ENCODE measurements at regions not wholly inside any gene's neighbourhood (a gene's known extent, or its start where the extent isn't known, plus 50 kb on each side); places are given as distances from the start of the nearest gene placed in this dataset.

GRCh38 chr20:48358176-48359054, 469.4 kb downstream of the PREX1 start:
- no peak for DNase-seq
- TF ChIP-seq CTCF (IDR thresholded peaks at IDR 0.05; ENCODE audit: unreplicated experiment) = no peak
- no peak overlapping the region for H3K27ac Mint-ChIP-seq (ENCODE audit: unreplicated experiment)
- CTCF ChIA-PET = interaction anchor here (0.6 kb wide), 1 partner anchor 1315 kb away, joined by 4 read pairs; no protein-coding TSS in a partner anchor
- H3K27me3 Mint-ChIP-seq (ENCODE audit: unreplicated experiment) = no peaks in the 10 kb centered on the region
- no TSS peak for BruUV-seq (replicated peaks)
- intact Hi-C loops (cut with micrococcal nuclease; ENCODE audit: unreplicated experiment) = no loop called here
- H3K4me3 Mint-ChIP-seq (ENCODE audit: low read depth, unreplicated experiment) = no peak overlapping the region
- H3K36me3 Mint-ChIP-seq (ENCODE audit: insufficient read depth, unreplicated experiment) = peaks cover 17% of the 10 kb centered on the region
- peaks cover 19% of the 10 kb centered on the region for H3K4me1 Mint-ChIP-seq (ENCODE audit: low read depth, unreplicated experiment)
- peaks cover 2% of the 10 kb centered on the region for H3K9me3 Mint-ChIP-seq (ENCODE audit: low read depth, unreplicated experiment)

GRCh38 chr20:48357714-48358113, 470.1 kb downstream of the PREX1 start:
- CTCF ChIA-PET = no interaction called here
- Mint-ChIP-seq H3K36me3 (ENCODE audit: insufficient read depth, unreplicated experiment) (peaks cover 17% of the 10 kb centered on the region), H3K4me1 (ENCODE audit: low read depth, unreplicated experiment) (peaks cover 19% of the 10 kb centered on the region), H3K4me3 (ENCODE audit: low read depth, unreplicated experiment) (no peak overlapping the region), H3K27ac (ENCODE audit: unreplicated experiment) (no peak overlapping the region), H3K27me3 (ENCODE audit: unreplicated experiment) (no peaks in the 10 kb centered on the region), H3K9me3 (ENCODE audit: low read depth, unreplicated experiment) (peaks cover 2% of the 10 kb centered on the region)
- BruUV-seq (replicated peaks) = no TSS peak
- no peak for TF ChIP-seq CTCF (IDR thresholded peaks at IDR 0.05; ENCODE audit: unreplicated experiment)
- intact Hi-C loops (cut with micrococcal nuclease; ENCODE audit: unreplicated experiment) = no loop called here
- no peak for DNase-seq

- no peak overlapping the region for H3K27ac Mint-ChIP-seq (ENCODE audit: unreplicated experiment)
- peaks cover 2% of the 10 kb centered on the region for H3K9me3 Mint-ChIP-seq (ENCODE audit: low read depth, unreplicated experiment)
- peaks cover 9% of the 10 kb centered on the region for H3K36me3 Mint-ChIP-seq (ENCODE audit: insufficient read depth, unreplicated experiment)
- H3K4me3 Mint-ChIP-seq (ENCODE audit: low read depth, unreplicated experiment) = no peak overlapping the region
- H3K27me3 Mint-ChIP-seq (ENCODE audit: unreplicated experiment) = no peaks in the 10 kb centered on the region
- BruUV-seq (replicated peaks) = no TSS peak
- H3K4me1 Mint-ChIP-seq (ENCODE audit: low read depth, unreplicated experiment) = peaks cover 12% of the 10 kb centered on the region
- CTCF ChIA-PET = no interaction called here
- intact Hi-C loops (cut with micrococcal nuclease; ENCODE audit: unreplicated experiment) = no loop called here
- no peak for DNase-seq
- no peak for TF ChIP-seq CTCF (IDR thresholded peaks at IDR 0.05; ENCODE audit: unreplicated experiment)
Measured at GRCh38 chr20:48354903-48355302, 472.9 kb downstream of the PREX1 start.

- intact Hi-C loops (cut with micrococcal nuclease; ENCODE audit: unreplicated experiment) = no loop called here
- no peaks in the 10 kb centered on the region for H3K27me3 Mint-ChIP-seq (ENCODE audit: unreplicated experiment)
- H3K9me3 Mint-ChIP-seq (ENCODE audit: low read depth, unreplicated experiment) = peaks cover 2% of the 10 kb centered on the region
- no TSS peak for BruUV-seq (replicated peaks)
- no peak overlapping the region for H3K4me3 Mint-ChIP-seq (ENCODE audit: low read depth, unreplicated experiment)
- CTCF ChIA-PET = interaction anchor here (0.7 kb wide), 1 partner anchor 568 kb away, joined by 3 read pairs; no protein-coding TSS in a partner anchor
- no peak for DNase-seq
- H3K4me1 Mint-ChIP-seq (ENCODE audit: low read depth, unreplicated experiment) = peaks cover 7% of the 10 kb centered on the region
- peaks cover 4% of the 10 kb centered on the region for H3K36me3 Mint-ChIP-seq (ENCODE audit: insufficient read depth, unreplicated experiment)
- no peak for TF ChIP-seq CTCF (IDR thresholded peaks at IDR 0.05; ENCODE audit: unreplicated experiment)
- no peak overlapping the region for H3K27ac Mint-ChIP-seq (ENCODE audit: unreplicated experiment)
Measured at GRCh38 chr20:48354320-48354876, 473.4 kb downstream of the PREX1 start.
